D341Med (cell line): ENCODE measurements at regions not wholly inside any gene's neighbourhood (a gene's known extent, or its start where the extent isn't known, plus 50 kb on each side); places are given as distances from the start of the nearest gene placed in this dataset.

Source experiments
- DNase-seq: peaks from one replicate; pipeline ENCODE4 v3.0.0; 2012; ENCODE audit warnings: low spot score

DNA sequence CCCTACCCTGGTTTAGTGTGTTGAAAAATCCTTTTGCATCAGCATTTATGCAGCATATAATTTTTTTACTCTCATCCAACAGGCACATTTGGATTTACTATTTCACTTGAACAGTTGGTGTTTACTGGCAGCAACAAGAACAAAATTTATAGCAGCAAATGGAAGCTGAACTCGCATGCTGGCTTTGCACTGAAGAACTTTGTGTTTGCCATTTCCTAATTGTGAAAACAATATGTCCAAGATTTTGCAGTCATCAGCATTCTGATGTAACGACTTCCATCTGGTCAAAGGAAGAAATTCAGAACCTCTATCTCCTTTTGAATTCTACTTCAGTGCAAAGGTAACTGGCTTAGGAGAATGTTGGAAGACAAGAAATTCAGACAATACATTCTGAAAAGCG lies 131.0 kb downstream of the DLEU7 start:
- DNase-seq, result no peak

DNA sequence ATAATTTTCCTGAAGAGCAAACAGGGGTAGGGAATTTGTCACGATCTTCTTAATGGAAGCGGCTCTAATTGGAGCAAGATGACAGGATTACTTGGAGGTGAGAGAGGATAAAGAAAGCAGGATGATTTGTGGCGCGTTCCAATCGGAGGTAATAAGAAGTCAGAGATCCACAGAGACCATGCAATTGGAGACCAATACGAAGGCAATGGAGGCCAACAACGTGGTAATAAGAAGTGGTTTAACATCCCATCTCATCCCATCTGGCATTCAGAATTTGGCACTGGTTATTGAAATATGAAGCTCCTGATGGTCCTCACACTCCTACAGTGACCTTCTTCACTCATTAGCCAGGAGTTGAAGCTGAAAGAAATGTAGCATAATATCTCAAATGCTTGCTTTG lies 130.6 kb downstream of the DLEU7 start:
- no peak for DNase-seq

DNA sequence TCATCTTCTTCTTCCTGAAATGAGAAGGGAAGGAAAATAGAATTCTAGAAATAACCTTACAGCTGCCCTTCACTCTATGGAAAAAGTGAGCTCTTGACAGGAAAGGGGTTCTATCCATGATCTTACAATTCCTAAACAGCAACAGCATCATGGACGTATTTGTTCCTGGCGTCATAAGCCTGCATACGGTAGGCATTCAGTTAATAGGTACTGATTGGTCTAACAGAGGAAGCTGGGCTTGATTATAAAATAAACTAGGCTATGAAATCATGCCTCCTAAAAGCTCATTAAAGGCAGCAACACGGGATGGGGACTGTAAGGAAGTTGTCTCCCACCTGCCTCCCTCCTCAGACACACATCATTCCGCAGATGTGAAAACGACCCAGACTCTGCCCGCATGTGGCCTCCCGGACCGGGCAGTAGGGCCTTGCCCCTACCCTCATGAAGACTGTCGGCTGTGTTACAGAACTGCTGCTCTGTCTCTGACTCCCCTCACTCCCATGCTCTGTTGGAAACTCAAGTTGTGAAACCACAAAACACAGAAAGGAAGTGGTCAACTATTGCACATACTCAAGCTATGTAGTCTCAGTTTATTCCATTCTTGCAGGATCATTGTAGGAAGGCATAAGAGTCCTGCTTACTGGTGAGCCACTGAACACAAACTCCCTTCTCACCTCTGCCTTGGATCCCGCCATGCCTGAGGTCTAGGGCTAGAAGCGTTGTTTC lies 129.8 kb downstream of the DLEU7 start:
- no peak for DNase-seq

DNA sequence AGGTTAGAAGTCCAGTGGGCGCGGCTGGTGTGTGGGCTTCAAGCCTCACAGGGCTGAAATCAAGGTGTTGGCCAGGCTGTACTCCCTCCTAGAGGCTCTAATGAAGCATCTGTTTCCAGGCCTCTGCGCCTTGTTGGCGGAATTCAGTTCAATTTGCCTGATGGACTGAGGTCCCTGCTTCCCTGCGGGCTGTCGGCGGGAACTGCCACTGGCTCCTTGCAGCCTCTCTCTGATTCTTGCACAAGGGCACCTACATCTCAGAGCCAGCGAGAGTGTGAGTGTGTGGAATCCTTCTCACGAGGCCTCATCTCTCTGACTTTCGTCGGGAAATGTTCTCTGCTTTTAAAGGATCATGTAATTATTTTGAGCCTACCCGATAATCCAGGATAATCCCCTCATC lies 128.6 kb downstream of the DLEU7 start:
- DNase-seq, result peak; percentile 78

DNA sequence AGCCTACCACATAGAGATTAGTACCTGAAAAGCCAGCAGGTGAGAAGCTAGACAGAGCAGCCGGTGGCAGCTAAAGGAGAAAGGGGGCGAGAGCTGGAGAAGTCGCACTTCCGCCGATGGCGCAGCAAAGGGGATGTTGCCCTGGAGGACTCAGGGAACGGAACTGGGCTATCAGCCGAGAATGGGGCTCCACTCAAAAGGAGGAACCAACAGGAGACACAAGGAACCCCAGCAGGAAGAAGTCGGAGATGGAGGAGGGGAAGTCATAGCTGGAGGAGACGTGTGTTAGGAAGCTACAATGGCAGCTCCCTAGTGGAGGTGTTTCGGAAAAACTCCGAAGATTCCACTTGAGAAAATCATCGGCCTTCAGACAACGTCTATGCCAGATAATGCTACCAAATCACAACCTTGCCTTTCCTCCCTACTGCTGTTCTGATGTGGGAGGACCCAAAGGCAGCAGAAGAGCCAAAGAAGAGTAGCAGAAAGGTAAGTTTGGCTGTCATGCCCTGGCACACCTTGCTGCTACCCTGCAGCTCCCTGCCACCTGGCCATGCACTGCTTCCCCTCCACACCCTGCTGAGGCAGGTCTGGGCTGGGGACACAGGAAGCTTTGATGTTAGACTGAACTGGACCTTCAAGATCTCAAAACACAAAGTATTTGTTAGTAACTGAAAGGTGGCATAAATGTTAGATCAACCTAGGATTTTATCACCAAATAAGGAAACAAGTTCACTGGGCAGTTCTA lies 127.9 kb downstream of the DLEU7 start:
- peak; percentile 70 for DNase-seq

DNA sequence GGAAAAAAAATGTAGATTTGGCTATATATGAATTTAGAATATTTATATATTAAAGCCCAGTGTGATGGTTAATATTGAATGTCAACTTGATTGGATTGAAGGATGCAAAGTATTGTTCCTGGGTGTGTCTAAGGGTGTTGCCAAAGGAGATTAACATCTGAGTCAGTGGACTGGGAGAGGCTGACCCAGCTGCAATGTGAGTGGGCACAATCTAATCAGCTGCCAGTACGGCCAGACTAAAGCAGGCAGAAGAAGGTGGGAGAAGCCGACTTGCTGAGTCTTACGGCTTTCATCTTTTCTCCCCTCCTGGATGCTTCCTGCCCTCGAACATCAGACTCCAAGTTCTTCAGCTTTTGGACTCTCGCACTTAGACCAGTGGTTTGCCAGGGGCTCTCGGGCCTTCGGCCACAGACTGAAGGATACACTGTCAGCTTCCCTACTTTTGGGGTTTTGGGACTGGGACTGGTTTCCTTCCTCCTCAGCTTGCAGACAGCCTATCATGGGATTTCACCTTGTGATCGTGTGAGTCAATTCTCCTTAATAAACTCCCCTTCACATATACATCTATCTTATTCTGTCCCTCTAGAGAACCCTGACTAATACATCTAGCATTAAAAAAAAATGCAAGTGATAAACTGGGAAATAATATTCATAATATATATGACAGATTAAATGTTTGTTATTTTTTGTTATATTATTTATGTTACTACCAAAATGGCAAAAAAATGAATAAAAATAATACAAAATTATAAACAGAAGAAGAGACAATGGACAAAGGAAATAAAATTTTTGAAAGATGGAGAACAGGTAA lies 122.4 kb downstream of the DLEU7 start:
- DNase-seq, result no peak

DNA sequence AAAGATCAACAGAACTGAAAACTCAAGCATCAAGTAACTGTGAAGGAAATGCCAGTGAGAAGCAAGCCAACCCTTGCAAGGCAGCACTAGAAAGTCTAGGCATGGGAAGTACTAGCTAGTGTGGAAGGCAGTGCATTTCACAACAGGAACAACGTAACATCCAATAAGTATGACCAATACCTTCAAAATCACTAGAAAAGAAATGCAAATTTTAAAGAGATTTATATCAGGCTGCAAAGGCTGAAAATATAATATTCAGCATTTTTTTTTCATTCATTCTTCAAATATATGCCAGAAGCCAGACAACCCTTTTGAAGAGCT lies 121.9 kb downstream of the DLEU7 start:
- no peak for DNase-seq

DNA sequence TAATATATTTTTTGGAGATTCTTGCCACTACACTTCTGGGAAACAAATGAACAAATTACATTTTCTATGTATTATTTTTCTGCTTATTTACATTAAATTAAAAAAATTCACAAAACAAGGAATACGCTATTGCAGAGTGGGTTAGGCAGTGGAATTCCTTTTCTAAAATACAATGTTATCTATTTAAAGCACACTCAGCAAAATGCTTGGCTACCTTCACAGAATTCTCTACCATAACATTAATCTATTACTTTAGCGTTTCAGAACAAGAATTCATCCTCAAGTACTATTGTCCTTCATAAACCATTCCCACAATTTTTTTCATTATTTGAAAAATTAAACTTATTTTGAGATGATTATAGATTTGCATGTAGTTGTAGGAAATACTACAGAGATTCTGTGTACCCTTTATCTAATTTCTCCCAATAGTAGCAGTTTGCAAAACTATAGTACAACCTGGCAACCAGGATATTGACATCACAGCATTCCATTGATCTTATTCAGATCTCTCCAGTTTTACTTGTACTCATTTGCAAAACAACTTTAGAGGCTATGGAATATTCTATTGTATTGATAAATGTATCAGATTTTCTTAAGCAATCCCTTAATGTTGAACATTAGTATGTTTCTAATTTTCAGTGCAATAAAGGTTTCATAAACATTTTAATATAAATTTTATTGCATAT lies 120.9 kb downstream of the DLEU7 start:
- no peak for DNase-seq

DNA sequence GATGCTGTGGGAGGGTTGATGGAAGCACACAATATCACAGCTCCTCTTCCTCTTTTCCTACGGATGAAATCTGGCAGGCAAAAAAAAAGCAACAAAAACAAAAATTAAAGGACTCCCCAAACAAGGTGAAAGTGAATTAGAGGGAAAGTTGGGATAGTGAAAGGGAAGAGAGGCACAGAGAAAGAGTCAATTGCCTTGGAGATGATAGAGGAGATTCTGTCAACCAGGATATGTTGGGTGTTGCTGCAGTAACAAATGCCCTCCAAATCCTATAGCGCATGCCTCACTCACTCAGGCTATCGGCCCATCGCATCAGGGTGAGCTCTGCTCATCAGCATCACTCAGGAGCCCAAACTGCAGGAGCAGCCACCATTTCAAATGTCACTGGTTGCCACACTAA lies 119.1 kb downstream of the DLEU7 start:
- no peak for DNase-seq

DNA sequence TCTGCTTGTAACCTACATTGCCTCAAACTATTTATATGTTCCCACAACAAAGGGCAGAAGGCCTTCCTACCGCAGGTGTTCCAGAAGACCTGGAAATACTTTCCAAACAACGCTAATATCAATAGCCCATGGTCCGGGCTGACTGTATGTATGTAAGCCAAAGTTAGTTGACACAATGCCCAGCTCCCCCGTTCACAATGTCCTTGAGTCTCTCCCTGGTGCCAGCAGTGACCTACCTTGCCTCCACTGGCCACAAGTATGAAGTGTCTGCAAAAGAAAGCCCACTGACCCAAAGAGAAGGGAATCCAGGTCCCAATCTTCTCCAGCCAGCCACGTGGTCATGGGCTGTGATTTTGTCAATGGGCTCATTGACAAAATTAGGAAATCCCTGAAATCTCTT lies 118.6 kb downstream of the DLEU7 start:
- no peak for DNase-seq

DNA sequence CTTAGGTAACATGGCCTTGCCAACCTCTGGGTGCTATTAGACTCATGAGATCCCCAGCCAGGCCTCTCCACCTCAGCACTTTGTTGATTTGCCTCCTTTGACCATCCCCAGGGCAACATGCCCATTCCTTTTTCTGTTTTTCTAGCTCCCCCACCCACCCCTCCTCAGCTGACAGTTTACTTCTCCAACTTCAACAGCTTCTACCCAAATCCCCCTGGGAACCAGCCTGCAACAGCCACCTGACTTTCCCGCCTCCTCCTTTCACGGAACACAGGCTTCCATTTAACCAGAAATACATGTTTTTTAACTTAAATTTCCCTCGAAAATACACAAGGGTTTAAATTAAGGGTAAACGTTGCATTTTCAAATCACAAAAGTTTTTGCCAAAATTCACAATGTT lies 117.3 kb downstream of the DLEU7 start:
- no peak for DNase-seq

DNA sequence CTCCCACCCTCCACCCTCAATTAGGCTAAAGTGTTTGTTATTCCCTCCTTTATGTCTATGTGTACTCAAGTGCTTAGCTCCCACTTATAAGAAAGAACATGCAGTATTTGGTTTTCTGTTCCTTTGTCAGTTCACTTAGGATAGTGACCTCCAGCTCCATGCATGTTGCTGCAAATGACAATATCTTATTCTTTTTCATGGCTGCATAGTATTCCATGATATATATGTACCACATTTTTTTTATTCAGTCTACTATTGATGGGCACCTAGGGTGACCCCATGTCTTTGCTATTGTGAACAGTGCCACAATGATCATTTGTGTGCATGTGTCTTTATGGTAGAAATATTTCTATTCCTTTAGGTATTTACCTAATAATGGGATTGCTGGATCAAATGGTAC lies 114.3 kb downstream of the DLEU7 start:
- DNase-seq, result no peak

DNA sequence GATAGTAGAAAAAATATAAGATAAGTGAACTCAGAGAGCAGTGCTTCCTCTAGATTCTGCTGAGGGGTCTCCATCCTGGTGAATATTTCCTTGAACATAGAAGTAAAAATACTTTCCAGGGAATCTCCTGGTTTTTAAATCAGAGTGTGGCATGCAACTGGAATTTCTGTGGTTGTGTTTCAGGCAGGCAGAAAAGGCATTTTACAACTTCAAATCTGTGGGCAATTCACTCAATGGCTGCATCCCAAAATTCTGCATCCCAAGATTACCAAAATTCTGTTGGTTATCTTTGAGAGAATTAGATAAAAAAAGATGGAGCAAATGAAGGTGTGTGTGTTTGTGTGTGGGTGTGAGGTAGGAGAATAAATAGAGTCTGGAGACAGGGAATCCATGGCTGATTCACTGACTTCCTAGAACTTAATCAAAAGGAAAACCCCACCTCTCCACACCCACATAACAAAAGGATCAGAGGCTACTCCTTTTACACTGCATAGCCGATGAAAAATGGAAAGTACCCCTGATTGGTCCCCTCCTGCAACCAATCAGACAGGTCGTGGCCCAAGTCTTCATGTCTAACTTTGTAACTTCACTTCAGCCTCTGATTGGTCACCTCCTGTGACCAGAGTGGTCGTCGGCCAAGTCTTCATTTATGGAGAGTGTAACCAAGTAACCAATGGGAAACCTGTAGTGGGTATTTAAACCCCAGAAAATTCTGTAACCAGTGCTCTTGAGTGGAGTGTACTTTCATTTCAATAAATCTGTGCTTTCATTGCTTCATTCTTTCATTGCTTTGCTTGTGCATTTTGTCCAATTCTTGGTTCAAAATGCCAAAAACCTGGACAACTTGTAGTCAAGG lies 112.8 kb downstream of the DLEU7 start:
- no peak for DNase-seq

DNA sequence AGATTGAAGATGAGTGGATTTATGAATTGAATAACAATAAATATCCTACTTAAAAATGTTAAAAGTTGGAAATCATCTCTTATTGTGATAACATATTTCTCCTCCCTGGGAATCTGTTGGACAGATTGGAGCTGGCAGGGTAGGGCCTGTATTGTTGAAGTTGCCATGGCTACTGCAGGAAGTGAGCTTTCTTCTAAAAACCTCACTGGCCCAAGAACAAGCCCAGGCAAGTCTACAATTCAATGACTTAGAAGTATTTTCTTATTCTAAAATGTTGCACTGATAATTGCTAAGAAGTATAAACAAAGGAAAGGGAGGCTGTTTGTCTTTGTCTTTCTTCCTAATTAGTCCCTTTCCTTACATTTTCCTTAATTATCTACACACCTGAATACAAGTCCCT lies 112.1 kb downstream of the DLEU7 start:
- DNase-seq, result no peak

DNA sequence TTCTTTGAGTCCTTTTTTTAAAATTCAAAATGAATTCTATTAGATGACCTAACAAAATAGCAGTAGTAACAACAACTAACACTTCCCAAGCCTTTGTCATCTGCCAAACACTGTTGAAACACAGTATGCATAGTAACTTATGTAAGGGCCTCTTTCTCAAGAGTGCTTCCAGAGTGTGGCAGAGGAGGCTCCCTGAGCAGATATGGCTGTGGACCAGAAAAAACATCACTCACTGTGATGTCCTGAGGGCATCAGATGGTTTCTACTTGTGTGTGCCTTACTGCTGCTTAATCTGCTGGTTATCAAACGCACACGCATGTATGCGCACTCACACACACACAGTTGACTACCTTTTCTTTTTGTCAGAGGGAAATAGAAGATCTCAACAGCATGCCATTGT lies 110.8 kb downstream of the DLEU7 start:
- no peak for DNase-seq

DNA sequence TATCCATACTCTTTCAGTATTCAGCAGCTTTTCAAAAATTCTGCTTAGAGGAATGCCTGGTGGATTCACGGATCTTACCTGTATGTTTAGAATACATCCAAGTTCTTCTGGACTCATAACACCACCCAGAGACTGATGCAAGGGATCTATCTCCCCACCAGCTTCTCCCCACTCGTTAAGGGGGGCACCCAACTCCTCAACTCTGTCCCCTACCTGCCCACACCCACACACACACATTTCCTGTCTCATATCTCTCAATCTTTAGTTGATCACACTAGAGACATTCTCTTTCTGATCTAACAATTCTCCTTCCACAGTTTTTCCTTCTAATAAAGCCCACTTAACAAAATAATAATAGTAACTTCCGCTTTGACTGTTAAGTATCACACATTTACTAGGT lies 110.1 kb downstream of the DLEU7 start:
- DNase-seq, result no peak

DNA sequence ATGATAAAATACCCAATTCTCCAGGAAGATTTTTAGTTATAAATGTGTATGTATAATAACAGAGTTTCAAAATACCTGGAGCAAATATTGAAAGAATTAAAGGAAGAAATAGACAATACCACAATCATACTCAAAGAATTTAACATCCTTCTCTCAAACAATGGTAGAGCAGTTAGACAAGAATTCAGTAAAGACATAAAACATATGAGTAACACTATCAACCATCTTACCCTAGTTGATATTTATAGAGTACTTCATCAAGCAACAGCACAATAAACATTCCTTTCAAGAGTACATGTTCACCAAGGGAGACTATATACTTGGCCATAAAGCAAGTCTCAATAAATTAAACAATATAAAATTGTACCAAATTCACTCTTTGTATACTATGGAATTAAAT lies 108.4 kb downstream of the DLEU7 start:
- no peak for DNase-seq

DNA sequence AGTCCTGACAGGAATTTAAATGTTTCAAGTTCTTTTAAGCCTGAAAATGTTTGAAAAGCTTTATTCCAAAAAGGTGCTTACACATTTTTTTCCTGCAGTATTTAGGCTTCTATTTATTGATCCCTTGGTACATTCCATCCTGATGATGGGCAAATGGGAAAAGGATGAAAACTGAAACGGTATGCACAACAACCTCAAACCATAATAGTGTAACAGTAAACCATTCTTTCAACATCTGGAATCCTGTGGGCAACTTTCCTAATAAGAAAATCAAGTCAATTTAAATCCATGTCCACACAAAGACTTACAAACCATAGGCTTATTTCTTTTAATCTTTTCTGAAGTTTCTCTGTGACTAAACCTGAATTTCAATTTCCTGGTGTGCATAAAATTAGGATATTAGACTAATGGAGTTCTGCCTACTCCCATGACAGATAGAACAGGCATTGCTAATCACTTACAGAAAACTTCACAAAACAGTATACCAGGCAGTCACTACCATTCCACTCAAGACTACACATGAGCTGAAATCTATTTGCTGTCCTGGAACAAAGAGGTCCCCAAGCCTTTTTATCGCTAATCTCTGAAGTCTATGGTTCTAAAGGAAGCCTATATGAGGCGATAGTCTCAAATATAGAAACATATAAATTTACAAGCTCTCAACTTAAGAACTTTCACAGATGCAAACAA lies 103.3 kb downstream of the DLEU7 start:
- DNase-seq, result no peak

DNA sequence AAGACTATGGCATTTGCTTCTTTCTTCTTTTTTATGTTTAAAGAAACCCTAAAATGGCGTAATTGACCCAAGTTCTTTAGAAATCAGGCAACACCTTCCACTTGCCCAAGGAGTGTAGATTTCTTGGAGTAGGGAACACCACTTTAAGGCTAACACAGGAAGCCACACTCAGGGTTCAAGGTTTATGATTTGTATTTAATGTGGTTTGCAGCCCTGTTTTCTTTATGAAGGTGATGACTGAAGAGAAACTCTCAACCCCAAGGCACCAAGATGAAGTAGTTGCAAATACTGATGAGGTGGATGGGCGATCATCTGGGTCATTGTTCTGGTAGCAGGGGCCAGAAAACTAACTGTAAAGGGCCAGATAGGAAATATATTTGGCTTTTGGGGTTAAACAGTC lies 101.1 kb downstream of the DLEU7 start:
- DNase-seq, result no peak

DNA sequence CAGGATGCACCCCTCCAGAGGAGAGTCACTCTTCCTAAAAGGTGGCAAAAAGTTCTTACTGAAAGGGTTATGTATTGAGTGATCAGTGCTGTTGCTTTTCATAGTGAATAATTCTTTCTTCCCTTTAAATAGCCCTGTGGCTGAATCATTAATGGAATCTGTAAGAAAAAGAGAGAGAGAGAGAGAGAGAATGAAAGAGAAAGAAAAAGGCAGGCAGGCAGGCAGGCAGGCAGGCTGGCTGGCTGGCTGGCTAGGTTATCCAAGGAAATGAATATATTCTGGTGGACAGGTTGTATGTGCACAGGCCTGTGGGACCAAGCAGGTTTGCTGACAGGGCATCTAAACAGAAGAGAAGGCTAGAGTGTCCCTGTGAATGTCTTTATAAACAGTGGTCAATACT lies 100.5 kb downstream of the DLEU7 start:
- no peak for DNase-seq

DNA sequence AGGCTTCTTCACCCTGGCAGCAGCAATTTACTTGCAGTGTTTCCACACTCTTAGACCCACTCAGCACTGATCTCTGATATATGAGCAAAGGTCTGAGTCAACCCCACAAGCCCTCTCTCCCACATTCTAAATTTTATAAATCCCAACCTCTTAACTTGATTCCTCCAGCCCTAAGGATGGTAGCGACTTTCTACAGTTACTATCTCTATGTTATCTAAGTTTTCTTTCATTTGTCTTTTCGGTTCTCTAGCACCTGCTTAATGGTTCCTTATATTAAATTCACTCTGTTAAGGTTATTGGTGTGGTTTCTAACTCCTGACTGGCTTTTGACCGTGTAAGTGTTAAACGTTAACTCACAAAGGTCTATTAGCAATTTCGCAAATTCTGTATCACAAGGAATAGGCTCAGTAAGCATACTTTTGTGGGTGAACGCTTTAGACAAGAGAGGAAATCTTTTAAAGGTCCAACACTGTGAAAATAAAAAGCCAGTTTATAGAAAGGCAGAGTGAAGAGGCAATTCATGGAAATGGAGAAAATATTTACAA lies 99.3 kb downstream of the DLEU7 start:
- no peak for DNase-seq
